ENCODE measurements at regions not wholly inside any gene's neighbourhood (a gene's known extent, or its start where the extent isn't known, plus 50 kb on each side); places are given as distances from the start of the nearest gene placed in this dataset.

- TF ChIP-seq GATA2 (IDR thresholded peaks at IDR 0.05; ENCODE audit: low read depth, low read length) (no peak), GATA3 (IDR thresholded peaks at IDR 0.05; ENCODE audit: low read depth, low read length) (no peak)
Observed at GRCh38 chr5:126253406-126253805, 169.8 kb upstream of the GRAMD2B start.

All from SH-SY5Y (cell line).